CD14-positive monocyte (primary cell): ENCODE measurements at regions not wholly inside any gene's neighbourhood (a gene's known extent, or its start where the extent isn't known, plus 50 kb on each side); places are given as distances from the start of the nearest gene placed in this dataset.

Experiments
- DNase-seq, 3 donors: peaks; one replicate each; pipeline ENCODE4 v3.0.0-alpha.2; 2011 to 2022
- H2AFZ ChIP-seq: 2 replicates; pipeline ENCODE4 v1.6.0; 2012; ENCODE audit warnings: mild to moderate bottlenecking, low read depth, low read length, inconsistent platforms; ENCODE audit not compliant: insufficient read depth, poor library complexity, severe bottlenecking
- H3K27ac ChIP-seq, 2 donors: 1 replicate in 1 of 2; 2 replicates in 1 of 2; pipeline ENCODE4 v1.5.1; 2012 to 2013; ENCODE audit warnings: low read length in 2 of 2, control low read depth in 1 of 2, inconsistent platforms in 1 of 2, low read depth in 1 of 2, mild to moderate bottlenecking in 1 of 2
- H3K27me3 ChIP-seq, 2 donors: one replicate each; pipeline versions ENCODE4 v1.6.0 to v1.6.1; 2011 to 2013; ENCODE audit warnings: low read length in 2 of 2; ENCODE audit not compliant: control insufficient read depth in 2 of 2, insufficient read depth in 2 of 2
- H3K36me3 ChIP-seq, 2 donors: replicated peaks in 1 of 2; 1 replicate in 1 of 2; 2 replicates in 1 of 2; pipeline versions ENCODE4 v1.5.1 to v1.6.1; 2012 to 2013; ENCODE audit warnings: low read length in 2 of 2, control low read depth in 1 of 2, inconsistent platforms in 1 of 2, mild to moderate bottlenecking in 1 of 2; ENCODE audit not compliant: insufficient read depth in 2 of 2, control insufficient read depth in 1 of 2
- H3K4me1 ChIP-seq, 2 donors: 1 replicate in 1 of 2; 2 replicates in 1 of 2; pipeline versions ENCODE4 v1.5.1 to v1.6.1; 2012 to 2013; ENCODE audit warnings: low read length in 2 of 2, control low read depth in 1 of 2, inconsistent platforms in 1 of 2, mild to moderate bottlenecking in 1 of 2, moderate library complexity in 1 of 2; ENCODE audit not compliant: insufficient read depth in 2 of 2, control insufficient read depth in 1 of 2
- H3K4me2 ChIP-seq: replicated peaks from 2 replicates; pipeline ENCODE3; 2012; ENCODE audit warnings: low read length, moderate library complexity, mild to moderate bottlenecking; ENCODE audit not compliant: poor library complexity, severe bottlenecking; ENCODE audit errors: extremely low read depth
- H3K4me3 ChIP-seq, 3 experiments: fragments of 200-600 bp in 1 of 3; sonication (generic) in 1 of 3; replicated peaks in 1 of 3; 1 replicate in 2 of 3; 2 replicates in 1 of 3; pipeline ENCODE4 v1.5.1; 2011 to 2013; ENCODE audit warnings: low read length in 3 of 3, mild to moderate bottlenecking in 3 of 3, control low read depth in 2 of 3, low read depth in 2 of 3, inconsistent platforms in 1 of 3, moderate library complexity in 1 of 3
- H3K79me2 ChIP-seq: 2 replicates; pipeline ENCODE4 v1.6.0; 2012; ENCODE audit warnings: mild to moderate bottlenecking, control low read depth, inconsistent platforms, low read length, moderate library complexity; ENCODE audit not compliant: insufficient read depth
- H3K9ac ChIP-seq: 2 replicates; pipeline ENCODE4 v1.6.0; 2017; ENCODE audit warnings: low read length, mild to moderate bottlenecking; ENCODE audit not compliant: insufficient read depth, poor library complexity, severe bottlenecking
- H3K9me3 ChIP-seq, 2 donors: replicated peaks in 1 of 2; 1 replicate in 1 of 2; 2 replicates in 1 of 2; pipeline versions ENCODE4 v1.5.1 to v1.6.1; 2012 to 2013; ENCODE audit warnings: low read length in 2 of 2, control low read depth in 1 of 2; ENCODE audit not compliant: control insufficient read depth in 1 of 2, insufficient read depth in 1 of 2
- H4K20me1 ChIP-seq: 2 replicates; pipeline ENCODE4 v1.6.0; 2012; ENCODE audit warnings: mild to moderate bottlenecking, low read length, control low read depth, moderate library complexity; ENCODE audit not compliant: insufficient read depth
- H3K27ac Mint-ChIP-seq, 7 donors: one replicate each; pipeline ENCODE4 v1.8.0; 2020; ENCODE audit warnings: mild to moderate bottlenecking in 7 of 7, mixed read lengths in 7 of 7, moderate library complexity in 6 of 7, inconsistent platforms in 2 of 7
- H3K27me3 Mint-ChIP-seq, 3 donors: one replicate each; pipeline ENCODE4 v1.8.0; 2021 to 2022; ENCODE audit warnings: low read depth in 3 of 3, mild to moderate bottlenecking in 3 of 3, mixed read lengths in 3 of 3, moderate library complexity in 3 of 3, inconsistent platforms in 1 of 3
- H3K36me3 Mint-ChIP-seq, 2 donors: one replicate each; pipeline ENCODE4 v1.8.0; 2020; ENCODE audit warnings: mixed read lengths in 2 of 2, inconsistent platforms in 1 of 2, mild to moderate bottlenecking in 1 of 2
- H3K4me1 Mint-ChIP-seq: one replicate; pipeline ENCODE4 v1.8.0; 2020; ENCODE audit warnings: mild to moderate bottlenecking, mixed read lengths
- H3K4me3 Mint-ChIP-seq, 2 donors: one replicate each; pipeline ENCODE4 v1.8.0; 2020; ENCODE audit warnings: mild to moderate bottlenecking in 2 of 2, mixed read lengths in 2 of 2, moderate library complexity in 1 of 2
- H3K9me3 Mint-ChIP-seq, 7 donors: one replicate each; pipeline ENCODE4 v1.8.0; 2020 to 2022; ENCODE audit warnings: mixed read lengths in 7 of 7, mild to moderate bottlenecking in 6 of 7, moderate library complexity in 6 of 7, inconsistent platforms in 2 of 7
- WGBS: methylation state at CpG from one replicate; pipeline ENCODE4 v1.1.5; 2013; ENCODE audit warnings: missing lambda C conversion rate; ENCODE audit not compliant: insufficient coverage; 5-methylcytosine and 5-hydroxymethylcytosine counted together
- intact Hi-C, 2 donors: fragments of 100-400 bp; cut with micrococcal nuclease; formaldehyde crosslinking; loops; one replicate each; pipeline versions ENCODE4 v1.15.0 to v1.15.1; 2023
- TF ChIP-seq, protein P1 (sequence below): fragments of 200-600 bp; IDR thresholded peaks from one replicate; pipeline ENCODE4 v1.8.0; 2022; ENCODE audit warnings: antibody characterized with exemption, mild to moderate bottlenecking

DNA sequence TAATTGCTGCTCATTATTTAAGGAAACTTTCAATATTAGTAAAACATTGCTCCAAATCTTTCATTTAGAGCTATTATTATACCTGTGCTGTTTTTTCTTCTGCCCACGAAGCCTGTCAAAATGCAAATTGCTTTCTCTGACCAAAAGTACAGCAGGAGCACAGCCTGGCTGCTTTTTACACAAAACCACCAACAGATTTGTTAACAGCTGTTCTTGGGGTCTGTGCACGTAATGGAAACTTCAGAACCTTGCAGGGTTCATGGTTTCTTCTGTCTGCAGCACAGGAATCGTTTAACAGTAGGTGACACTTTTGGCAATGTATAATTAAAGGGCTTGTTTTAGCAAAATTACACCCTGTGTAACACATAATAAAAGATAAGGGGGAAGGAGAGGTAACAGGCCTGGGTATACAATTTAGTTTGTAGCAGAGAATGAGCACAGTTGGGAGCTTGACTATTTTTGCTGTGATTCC is 447.3 kb downstream of the KCNJ3 start:
- WGBS = 70% methylated on average over 1 of the region's 3 CpGs
- DNase-seq = no peak
- H3K27me3 Mint-ChIP-seq = no peaks in the 10 kb centered on the region
- peaks cover 0 to 4% (median 0%) of the 10 kb centered on the region in 7 donors for H3K9me3 Mint-ChIP-seq
- no peak overlapping the region for H3K4me3 Mint-ChIP-seq
- Histone ChIP-seq H4K20me1 (no peaks in the 10 kb centered on the region), H3K36me3 (no peaks in the 10 kb centered on the region), H3K4me2 (no peak overlapping the region), H3K79me2 (no peaks in the 10 kb centered on the region), H3K27me3 (no peaks in the 10 kb centered on the region), H3K4me1 (no peaks in the 10 kb centered on the region), H3K9me3 (no peaks in the 10 kb centered on the region), H2AFZ (no peak overlapping the region), H3K4me3 (no peak overlapping the region), H3K27ac (no peak overlapping the region), H3K9ac (no peak overlapping the region)
- no peaks in the 10 kb centered on the region for H3K36me3 Mint-ChIP-seq
- no peaks in the 10 kb centered on the region for H3K4me1 Mint-ChIP-seq
- no peak overlapping the region for H3K27ac Mint-ChIP-seq
- TF ChIP-seq, protein P1, sequence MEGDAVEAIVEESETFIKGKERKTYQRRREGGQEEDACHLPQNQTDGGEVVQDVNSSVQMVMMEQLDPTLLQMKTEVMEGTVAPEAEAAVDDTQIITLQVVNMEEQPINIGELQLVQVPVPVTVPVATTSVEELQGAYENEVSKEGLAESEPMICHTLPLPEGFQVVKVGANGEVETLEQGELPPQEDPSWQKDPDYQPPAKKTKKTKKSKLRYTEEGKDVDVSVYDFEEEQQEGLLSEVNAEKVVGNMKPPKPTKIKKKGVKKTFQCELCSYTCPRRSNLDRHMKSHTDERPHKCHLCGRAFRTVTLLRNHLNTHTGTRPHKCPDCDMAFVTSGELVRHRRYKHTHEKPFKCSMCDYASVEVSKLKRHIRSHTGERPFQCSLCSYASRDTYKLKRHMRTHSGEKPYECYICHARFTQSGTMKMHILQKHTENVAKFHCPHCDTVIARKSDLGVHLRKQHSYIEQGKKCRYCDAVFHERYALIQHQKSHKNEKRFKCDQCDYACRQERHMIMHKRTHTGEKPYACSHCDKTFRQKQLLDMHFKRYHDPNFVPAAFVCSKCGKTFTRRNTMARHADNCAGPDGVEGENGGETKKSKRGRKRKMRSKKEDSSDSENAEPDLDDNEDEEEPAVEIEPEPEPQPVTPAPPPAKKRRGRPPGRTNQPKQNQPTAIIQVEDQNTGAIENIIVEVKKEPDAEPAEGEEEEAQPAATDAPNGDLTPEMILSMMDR = no peak
- intact Hi-C loops = no loop called here

DNA sequence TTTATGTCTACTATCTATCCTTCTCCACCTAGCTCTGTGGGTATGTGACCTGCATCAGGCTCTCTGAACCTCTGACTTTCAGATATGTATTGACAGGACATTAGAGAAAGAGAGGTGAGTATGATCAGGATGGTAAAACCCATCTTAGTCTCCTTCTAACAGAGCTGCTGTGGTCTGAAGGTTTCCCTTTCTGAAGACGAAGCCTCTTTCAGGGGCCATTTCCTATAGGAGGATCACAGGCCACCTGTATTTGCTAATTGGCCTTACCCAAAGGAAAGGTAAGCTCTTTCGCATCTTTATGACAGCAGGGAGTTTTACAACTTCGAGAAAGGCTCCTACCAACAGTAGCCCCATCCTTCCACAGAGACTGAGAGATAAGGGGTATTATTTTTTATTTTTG is 442.9 kb downstream of the KCNJ3 start:
- Histone ChIP-seq H3K79me2 (no peaks in the 10 kb centered on the region), H4K20me1 (no peaks in the 10 kb centered on the region), H3K36me3 (no peaks in the 10 kb centered on the region), H3K9ac (no peak overlapping the region), H3K27ac (no peak overlapping the region), H3K27me3 (no peaks in the 10 kb centered on the region), H3K4me3 (no peak overlapping the region), H3K4me2 (no peak overlapping the region), H3K9me3 (no peaks in the 10 kb centered on the region), H3K4me1 (no peaks in the 10 kb centered on the region), H2AFZ (no peak overlapping the region)
- Mint-ChIP-seq H3K27me3 (no peaks in the 10 kb centered on the region), H3K9me3 (peaks cover 0 to 2% (median 0%) of the 10 kb centered on the region in 7 donors), H3K27ac (no peak overlapping the region), H3K36me3 (no peaks in the 10 kb centered on the region), H3K4me1 (no peaks in the 10 kb centered on the region), H3K4me3 (no peak overlapping the region)
- DNase-seq = no peak
- no CpG with 5 or more reads among the region's 3 CpGs for WGBS
- intact Hi-C loops = no loop called here
- TF ChIP-seq, protein P1 = no peak
